ENCODE measurements at regions not wholly inside any gene's neighbourhood (a gene's known extent, or its start where the extent isn't known, plus 50 kb on each side); places are given as distances from the start of the nearest gene placed in this dataset.

- no peaks in the 10 kb centered on the region for H3K36me3 Mint-ChIP-seq (ENCODE audit: low read depth)
These were observed 545.0 kb upstream of the FBXO33 start for GRCh38 chr14:39977198-39977597.

GRCh38 chr14:39974036-39974435, 541.8 kb upstream of the FBXO33 start:
- no peak overlapping the region for H3K27ac Mint-ChIP-seq
- ChIA-PET POLR2A (no interaction called here), CTCF (no interaction called here)
- no peak overlapping the region for H3K4me3 Mint-ChIP-seq
- DNase-seq (no peak), ATAC-seq (no peak)
- H3K4me1 Mint-ChIP-seq (ENCODE audit: low read depth), result no peaks in the 10 kb centered on the region
- no peaks in the 10 kb centered on the region for H3K9me3 Mint-ChIP-seq
- H3K27me3 Mint-ChIP-seq, result no peaks in the 10 kb centered on the region
- intact Hi-C loops (cut with micrococcal nuclease), result no loop called here
- no peak for TF ChIP-seq CTCF (IDR thresholded peaks at IDR 0.05)
- no peaks in the 10 kb centered on the region for H3K36me3 Mint-ChIP-seq (ENCODE audit: low read depth)

More at GRCh38 chr14:39977198-39977597, 545.0 kb upstream of the FBXO33 start:
- ATAC-seq (no peak), DNase-seq (no peak)
- H3K27me3 Mint-ChIP-seq, result no peaks in the 10 kb centered on the region
- H3K27ac Mint-ChIP-seq, result no peak overlapping the region
- ChIA-PET CTCF (no interaction called here), POLR2A (no interaction called here)
- intact Hi-C loops (cut with micrococcal nuclease), result no loop called here
- H3K9me3 Mint-ChIP-seq, result no peaks in the 10 kb centered on the region
- H3K4me3 Mint-ChIP-seq, result no peak overlapping the region
- no peak for TF ChIP-seq CTCF (IDR thresholded peaks at IDR 0.05)
- no peaks in the 10 kb centered on the region for H3K4me1 Mint-ChIP-seq (ENCODE audit: low read depth)

- DNase-seq (no peak), ATAC-seq (no peak)
- Mint-ChIP-seq H3K4me3 (no peak overlapping the region), H3K27me3 (no peaks in the 10 kb centered on the region), H3K9me3 (peaks cover 2% of the 10 kb centered on the region), H3K27ac (no peak overlapping the region), H3K36me3 (ENCODE audit: low read depth) (no peaks in the 10 kb centered on the region), H3K4me1 (ENCODE audit: low read depth) (no peaks in the 10 kb centered on the region)
- POLR2A ChIA-PET, result no interaction called here
- TF ChIP-seq CTCF (IDR thresholded peaks at IDR 0.05), result no peak
- intact Hi-C loops (cut with micrococcal nuclease), result no loop called here
- CTCF ChIA-PET, result interaction anchor here (1.2 kb wide), 1 partner anchor 10 kb away, joined by 3 read pairs; no protein-coding TSS in a partner anchor
These were observed 540.5 kb upstream of the FBXO33 start for GRCh38 chr14:39972704-39973103.

GRCh38 chr14:39967885-39968284, 535.7 kb upstream of the FBXO33 start:
- intact Hi-C loops (cut with micrococcal nuclease), result no loop called here
- Mint-ChIP-seq H3K27ac (no peak overlapping the region), H3K4me3 (no peak overlapping the region), H3K27me3 (no peaks in the 10 kb centered on the region), H3K36me3 (ENCODE audit: low read depth) (no peaks in the 10 kb centered on the region), H3K4me1 (ENCODE audit: low read depth) (no peaks in the 10 kb centered on the region), H3K9me3 (peaks cover 5% of the 10 kb centered on the region)
- ChIA-PET CTCF (no interaction called here), POLR2A (no interaction called here)
- no peak for DNase-seq
- no peak for TF ChIP-seq CTCF (IDR thresholded peaks at IDR 0.05)
- no peak for ATAC-seq

GRCh38 chr14:39957987-39958386, 525.8 kb upstream of the FBXO33 start:
- no peaks in the 10 kb centered on the region for H3K27me3 Mint-ChIP-seq
- no peaks in the 10 kb centered on the region for H3K4me1 Mint-ChIP-seq (ENCODE audit: low read depth)
- H3K27ac Mint-ChIP-seq, result no peak overlapping the region
- TF ChIP-seq CTCF (IDR thresholded peaks at IDR 0.05), result no peak
- H3K36me3 Mint-ChIP-seq (ENCODE audit: low read depth), result no peaks in the 10 kb centered on the region
- ATAC-seq (no peak), DNase-seq (no peak)
- no peak overlapping the region for H3K4me3 Mint-ChIP-seq
- CTCF ChIA-PET, result no interaction called here
- POLR2A ChIA-PET, result no interaction called here
- H3K9me3 Mint-ChIP-seq, result peaks cover 14% of the 10 kb centered on the region
- intact Hi-C loops (cut with micrococcal nuclease), result no loop called here
